Omental fat pad (tissue), 3 donors: ENCODE measurements at regions not wholly inside any gene's neighbourhood (a gene's known extent, or its start where the extent isn't known, plus 50 kb on each side); places are given as distances from the start of the nearest gene placed in this dataset.

Experiments used
- ATAC-seq: fragments of 150-250 bp; one replicate; pipeline ENCODE4 v1.9.1; 2016; ENCODE audit warnings: mild to moderate bottlenecking, moderate library complexity; ENCODE audit not compliant: low FRiP score
- DNase-seq: peaks from one replicate; pipeline ENCODE4 v3.0.0-alpha.2; 2019; ENCODE audit warnings: low spot score
- TF ChIP-seq, protein P1 (sequence below), 3 donors: fragments of 450-650 bp; IDR thresholded peaks; one replicate each; pipeline ENCODE4 v1.5.1; 2016 to 2017; ENCODE audit warnings: antibody characterized with exemption in 3 of 3, mild to moderate bottlenecking in 3 of 3, moderate library complexity in 2 of 3

DNA sequence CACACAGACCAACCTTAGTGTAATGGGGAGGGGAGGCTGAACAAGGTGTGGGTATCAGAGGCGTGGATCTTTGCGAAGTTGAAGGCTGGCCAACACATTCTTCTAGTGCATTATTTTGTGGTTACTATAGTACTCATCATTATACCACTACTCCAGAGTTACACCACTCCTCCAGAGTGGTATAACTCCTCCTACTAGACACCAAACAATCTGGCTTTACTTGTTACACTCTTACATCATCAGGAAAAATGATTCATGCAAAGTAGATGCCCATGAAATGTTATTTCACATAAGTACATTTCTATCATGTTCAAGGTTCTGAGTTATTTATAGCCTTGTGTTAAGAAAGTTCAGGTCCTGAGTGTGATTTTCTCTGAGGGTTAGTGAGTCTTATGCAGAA is 443.1 kb upstream of the OPRM1 start:
- no peak for ATAC-seq
- TF ChIP-seq, protein P1, sequence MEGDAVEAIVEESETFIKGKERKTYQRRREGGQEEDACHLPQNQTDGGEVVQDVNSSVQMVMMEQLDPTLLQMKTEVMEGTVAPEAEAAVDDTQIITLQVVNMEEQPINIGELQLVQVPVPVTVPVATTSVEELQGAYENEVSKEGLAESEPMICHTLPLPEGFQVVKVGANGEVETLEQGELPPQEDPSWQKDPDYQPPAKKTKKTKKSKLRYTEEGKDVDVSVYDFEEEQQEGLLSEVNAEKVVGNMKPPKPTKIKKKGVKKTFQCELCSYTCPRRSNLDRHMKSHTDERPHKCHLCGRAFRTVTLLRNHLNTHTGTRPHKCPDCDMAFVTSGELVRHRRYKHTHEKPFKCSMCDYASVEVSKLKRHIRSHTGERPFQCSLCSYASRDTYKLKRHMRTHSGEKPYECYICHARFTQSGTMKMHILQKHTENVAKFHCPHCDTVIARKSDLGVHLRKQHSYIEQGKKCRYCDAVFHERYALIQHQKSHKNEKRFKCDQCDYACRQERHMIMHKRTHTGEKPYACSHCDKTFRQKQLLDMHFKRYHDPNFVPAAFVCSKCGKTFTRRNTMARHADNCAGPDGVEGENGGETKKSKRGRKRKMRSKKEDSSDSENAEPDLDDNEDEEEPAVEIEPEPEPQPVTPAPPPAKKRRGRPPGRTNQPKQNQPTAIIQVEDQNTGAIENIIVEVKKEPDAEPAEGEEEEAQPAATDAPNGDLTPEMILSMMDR (IDR thresholded peaks at IDR 0.05) = no peak
- DNase-seq = no peak

DNA sequence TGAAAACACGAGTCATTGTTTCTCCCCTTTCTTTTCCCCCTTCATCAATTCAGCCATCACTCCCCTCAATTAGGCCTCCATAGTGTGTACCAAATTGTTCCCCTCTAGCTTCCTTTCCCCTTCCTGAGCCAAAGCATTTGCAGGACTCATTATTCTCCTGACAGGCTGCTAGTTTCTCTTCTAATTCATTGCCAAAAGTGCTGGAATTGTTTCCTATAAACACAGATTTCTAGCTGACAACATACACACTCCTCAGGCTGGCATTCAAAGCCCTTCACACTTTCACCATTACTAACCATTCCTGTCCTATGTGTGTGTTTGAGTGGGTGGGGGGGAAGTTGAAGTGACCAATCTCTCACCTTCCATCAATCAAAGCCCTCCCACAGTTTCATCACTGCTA is 444.2 kb upstream of the OPRM1 start:
- ATAC-seq = no peak

DNA sequence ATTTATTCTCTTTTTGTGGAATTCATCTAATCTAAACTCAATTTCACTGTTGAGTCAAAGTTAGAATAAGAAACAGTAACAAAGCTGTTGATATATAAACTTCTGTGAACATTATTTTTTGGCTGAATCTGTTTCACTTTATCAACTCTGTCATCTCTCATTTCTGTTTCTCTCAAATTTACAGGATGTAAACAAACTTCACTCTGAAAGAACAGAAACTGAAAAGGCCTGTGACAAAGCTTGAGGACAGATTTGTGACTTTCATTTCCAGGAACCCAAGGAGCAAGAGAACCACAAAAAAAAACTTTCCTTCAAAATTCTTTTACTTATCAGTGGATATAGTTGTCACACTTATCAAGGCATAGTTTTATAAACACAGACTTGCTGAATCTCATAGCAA is 447.9 kb upstream of the OPRM1 start:
- ATAC-seq (no peak), DNase-seq (no peak)
- TF ChIP-seq, protein P1 (IDR thresholded peaks at IDR 0.05) = no peak

More for the DNA sequence above, 444.2 kb upstream of the OPRM1 start:
- TF ChIP-seq, protein P1 (IDR thresholded peaks at IDR 0.05) = no peak
- DNase-seq = no peak

DNA sequence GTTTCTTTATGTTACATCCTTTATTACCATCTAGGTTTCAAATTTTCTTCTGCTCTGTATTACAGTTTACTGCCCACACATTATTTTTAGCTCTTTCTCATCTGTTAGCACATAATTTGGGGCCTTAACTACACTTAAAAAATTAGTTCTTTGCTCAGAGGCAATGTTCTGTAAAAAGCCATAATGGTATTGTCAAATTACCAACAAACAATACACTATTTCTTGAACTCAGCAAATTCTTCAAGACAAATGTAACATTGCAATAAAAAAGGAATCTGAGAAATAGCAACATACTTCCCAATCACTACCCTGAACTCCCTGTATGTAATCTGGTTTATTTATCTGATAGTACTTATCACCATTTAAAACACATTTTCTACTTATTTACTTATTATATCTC is 448.6 kb upstream of the OPRM1 start:
- no peak for ATAC-seq
- TF ChIP-seq, protein P1 (IDR thresholded peaks at IDR 0.05) = no peak
- DNase-seq = no peak

DNA sequence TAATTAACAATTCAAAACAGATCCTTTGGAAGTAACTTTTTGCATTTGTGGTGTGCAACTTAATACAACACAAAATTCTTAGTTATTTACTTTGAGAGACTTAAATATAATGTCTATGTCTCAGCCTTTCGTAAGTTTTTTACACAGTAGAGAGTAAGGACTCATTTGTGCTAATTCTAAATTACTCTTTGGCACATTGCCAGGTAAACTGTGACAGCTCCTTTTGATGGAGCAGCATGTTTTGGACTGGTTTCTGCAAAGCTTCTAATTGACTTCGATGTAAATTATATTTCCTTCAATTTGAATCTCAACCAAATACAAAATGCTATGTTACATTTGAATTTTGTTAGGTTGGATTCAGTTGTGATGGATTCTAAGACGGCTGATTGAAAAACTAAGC is 450.7 kb upstream of the OPRM1 start:
- no peak for ATAC-seq
- no peak for DNase-seq
- TF ChIP-seq, protein P1 (IDR thresholded peaks at IDR 0.05) = no peak

DNA sequence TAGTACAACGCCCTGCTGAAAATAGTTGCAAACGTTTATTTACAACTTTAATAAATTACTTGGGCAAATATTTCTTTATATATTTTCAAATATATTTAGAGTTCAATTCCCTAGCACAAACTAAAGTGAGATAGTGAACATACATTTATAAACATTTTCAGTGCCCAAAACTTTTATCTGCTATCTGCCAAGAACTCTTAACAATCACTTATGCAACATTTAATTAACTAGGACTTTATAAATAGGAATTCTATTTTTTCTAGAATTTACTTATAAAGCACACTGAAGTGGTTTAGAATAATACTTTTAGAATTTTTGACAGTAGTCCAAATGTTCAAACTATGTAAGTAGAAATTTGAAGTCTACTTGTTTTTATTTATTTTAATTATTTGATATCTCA is 452.6 kb upstream of the RGS17 start:
- no peak for DNase-seq
- TF ChIP-seq, protein P1 (IDR thresholded peaks at IDR 0.05) = no peak
- no peak for ATAC-seq

DNA sequence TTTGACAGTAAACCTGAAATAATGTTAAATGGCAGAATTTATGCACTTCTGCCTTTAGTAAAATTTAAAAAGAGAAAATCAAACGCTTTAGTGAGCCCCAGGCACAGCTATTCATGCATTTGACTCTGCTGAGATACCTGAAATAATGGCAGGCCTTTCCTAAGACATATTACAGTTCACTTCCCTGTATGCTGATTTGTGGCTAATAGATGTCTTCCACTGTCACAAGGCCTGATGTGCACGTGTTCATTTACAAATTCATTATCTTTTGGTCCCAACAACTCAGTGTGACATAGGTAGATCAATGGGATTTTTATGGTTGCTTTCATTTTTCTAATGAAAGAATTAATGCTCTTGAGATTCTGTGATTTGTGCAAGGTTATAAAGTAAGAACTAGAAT is 449.7 kb upstream of the RGS17 start:
- TF ChIP-seq, protein P1 (IDR thresholded peaks at IDR 0.05) = no peak
- ATAC-seq = no peak
- no peak for DNase-seq
